Colon (tissue), 2 donors: ENCODE measurements at regions not wholly inside any gene's neighbourhood (a gene's known extent, or its start where the extent isn't known, plus 50 kb on each side); places are given as distances from the start of the nearest gene placed in this dataset.
"Not testable (repeated sequence)": the region's sequence is repeated elsewhere in the genome, so short reads cannot be mapped to it uniquely, and the experiment has no call there.

Experiments
- FAIRE-seq: peaks from 2 replicates; lab custom pipeline; 2012; peaks lifted over from hg19 to GRCh38; lab: Jason Lieb, UNC
- donor health status: control.
- donor health status: control.

DNA sequence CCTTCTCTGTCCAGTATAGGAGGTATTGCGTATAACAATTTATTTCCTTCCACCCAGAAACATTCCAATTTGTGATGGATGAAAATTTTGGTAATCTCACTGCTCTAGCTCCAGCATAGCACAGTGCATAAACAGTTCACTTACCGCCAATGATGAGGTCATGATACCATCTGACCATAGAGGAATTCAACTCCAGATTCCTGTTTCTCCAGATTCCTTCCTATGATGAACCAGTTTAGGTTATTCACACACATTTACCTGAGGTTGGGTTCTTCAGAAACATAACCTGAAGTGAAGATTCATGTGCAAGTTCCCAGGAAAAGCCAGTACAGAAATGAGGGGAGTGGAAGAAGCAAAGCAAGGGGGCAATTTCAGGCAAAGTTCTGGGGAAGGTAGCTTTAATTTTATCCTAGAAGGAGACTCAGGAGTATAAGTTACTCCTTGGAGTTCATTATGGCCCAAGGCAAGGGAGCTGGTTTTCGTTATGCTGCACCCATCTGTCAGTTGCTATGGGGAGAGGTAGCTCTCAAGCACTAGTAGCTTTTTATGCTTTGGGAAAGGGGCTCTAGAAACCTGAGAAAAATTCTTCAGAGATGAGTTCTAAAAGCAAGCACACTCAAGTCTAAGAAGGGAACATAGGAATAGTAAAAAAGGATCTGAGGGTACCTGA is 121.6 kb downstream of the CASP12 start:
- no peak for FAIRE-seq

DNA sequence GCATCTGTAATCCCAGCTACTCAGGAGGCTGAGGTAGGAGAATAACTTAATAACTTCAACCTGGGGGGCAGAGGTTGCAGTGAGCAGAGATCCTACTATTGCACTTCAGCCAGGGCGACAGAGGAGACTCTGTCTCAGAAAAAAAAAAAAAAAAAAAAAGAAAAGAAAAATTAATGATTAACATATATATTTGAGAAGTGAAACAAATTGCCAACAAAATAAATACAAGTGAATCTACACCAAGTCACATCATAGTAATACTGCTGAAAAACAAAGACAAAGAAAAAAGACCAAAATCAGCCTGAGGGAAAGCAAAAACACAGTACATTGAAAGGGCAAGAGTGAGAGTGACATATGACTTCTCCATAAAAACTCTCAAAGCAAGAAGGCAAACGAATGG is 123.7 kb downstream of the CASP12 start:
- FAIRE-seq = no peak

DNA sequence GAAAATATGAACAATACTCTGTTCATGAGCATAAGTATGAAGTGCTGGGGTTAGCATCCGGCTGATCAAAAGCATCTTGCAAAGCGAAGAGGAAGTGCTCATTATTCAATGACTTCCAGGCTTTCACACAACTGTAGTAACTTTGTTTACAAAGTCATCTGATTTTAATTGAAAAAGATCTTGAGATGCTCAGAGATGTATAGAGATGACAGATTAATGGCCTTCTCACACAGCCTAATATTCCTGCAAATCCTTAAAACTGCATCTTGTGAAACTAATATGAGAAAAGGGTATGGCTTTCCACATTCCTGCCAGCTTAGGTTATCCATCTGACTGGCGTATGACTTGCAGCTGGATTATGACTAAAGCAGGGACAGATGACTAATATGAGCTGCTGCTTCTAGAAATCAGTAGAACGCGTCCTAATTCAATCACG is 125.4 kb downstream of the CASP12 start:
- no peak for FAIRE-seq

DNA sequence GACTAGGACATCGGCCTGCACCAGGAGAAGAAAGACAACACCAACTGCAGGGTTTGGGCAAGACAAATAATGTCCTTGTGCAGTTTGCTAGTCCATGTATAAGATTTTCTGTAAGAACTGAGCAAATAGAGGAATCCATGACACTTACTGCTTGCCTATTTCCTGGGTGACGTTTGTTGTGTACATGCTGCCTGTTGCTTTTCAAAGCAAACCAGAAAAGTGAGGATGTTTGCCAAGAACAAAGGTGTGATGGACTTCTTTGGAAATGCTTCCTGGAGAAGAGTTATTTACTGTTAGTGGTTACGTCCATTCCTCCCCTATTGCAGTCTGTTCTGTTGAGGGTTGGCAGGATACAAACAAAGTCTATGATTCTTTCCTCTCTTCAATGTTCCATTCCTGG is 126.5 kb downstream of the CASP12 start:
- FAIRE-seq = no peak

DNA sequence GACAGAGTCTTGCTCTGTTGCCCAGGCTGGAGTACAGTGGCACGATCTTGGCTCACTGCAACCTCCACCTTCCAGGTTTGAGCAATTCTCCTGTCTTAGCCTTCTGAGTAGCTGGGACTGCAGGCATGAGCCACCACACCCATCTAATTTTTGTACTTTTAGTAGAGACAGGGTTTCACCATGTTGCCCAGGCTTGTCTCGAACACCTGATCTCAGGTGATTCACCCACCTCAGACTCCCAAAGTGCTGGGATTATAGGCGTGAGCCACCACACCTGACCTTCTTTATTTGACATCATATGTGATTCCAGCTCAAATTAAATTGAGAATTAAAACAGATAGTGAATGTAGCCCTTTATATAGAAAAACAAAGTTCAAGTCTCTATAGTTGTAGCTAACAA is 127.2 kb downstream of the CASP12 start:
- FAIRE-seq = not testable (repeated sequence)

DNA sequence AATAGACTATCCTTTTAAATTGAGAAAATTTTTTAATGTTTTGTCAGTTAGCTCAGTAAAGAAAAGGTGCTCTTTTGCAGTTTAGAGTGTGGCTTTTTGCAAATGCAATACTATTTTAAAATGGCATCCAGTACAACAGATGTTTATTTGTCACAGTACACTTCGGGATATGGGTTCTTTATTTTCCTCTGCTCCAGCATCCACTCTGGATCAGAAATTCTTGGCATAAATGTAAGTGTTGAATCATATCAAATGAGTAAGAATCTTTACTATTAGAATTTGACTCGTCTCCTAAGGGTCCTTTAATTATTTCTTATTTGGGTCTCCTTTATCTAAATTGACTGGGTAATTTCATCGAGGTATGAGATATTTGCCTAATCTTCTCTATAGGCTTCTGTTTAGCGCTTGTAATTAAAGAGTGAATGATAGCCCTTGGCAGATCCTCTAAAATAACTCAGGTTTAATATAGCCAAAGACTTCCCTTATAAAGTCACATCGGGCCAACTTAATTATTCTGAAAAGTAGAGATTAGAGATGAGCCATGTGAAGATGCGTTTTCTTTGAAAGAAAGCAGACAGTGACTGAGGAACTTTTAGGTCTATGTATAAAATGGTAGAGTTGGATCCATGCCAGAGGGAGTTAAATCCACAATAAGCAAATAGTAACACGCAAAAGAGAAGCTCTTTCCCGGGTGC is 132.7 kb downstream of the CASP12 start:
- no peak for FAIRE-seq

DNA sequence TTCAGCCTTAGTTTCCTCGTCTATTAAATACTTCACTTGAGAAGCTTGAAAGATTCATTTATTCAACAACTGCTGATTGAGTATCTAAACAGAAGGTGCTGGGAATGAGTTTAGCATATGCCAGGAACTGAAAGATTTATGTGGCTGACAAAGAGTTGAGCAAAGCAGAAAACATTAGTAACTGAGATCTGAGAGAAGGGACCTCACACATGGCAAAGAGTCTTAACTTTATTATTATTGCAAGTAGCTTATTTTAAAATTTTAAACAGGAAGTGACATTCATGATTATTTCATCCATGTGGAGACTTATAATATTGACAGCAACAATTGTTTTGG is 133.6 kb downstream of the CASP12 start:
- no peak for FAIRE-seq

DNA sequence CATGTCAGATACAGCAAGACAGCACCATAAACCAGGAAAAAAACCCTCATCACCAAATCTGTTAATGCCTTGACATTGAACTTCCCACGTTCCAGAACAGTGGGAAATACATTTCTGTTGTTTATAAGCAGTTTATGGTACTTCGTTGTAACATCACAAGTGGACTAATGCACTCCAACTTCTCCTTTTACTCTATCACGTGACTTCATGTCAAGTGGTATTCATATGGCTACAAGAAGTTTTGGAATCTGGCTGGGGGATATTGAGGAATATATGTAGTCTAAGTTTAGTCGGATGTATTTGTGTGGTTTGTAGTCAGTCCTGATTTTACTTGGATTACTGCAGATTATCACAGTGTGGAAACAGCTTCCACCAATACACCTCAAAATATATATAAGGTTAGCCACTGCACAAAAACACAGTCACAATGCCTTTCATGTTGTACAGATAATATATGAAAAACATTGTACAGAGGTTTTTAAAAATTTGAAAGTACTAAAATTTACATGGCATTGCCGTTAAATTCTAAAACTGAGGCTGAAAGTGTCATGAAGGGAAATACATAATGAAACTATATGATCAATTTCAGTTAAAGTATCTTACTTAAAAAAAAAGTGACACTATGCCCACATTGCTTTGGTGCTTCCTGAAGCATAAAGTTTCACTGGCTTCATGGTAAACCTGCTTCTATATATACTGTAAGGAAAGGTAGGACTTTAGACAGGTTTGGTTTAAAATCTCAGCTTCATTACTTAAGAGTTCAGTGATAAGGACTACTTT is 134.1 kb downstream of the CASP12 start:
- FAIRE-seq = no peak

DNA sequence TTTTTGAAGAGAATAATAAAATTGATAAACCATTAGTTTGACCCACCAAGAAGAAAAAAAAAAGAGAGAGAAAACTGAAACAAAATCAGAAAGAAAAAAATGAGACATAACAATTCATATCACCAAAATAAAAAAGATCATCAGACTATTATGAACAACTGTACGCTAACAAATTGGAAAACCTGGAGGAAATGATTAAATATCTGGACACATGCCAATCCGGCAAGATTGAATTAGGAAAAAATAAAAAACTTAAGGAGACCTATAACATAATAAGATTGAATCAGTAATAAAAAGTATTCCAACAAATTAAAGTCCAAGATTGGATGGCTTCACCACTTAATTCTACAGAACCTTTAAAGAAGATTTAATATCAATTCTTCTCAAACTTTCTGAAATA is 136.7 kb downstream of the CASP12 start:
- no peak for FAIRE-seq

DNA sequence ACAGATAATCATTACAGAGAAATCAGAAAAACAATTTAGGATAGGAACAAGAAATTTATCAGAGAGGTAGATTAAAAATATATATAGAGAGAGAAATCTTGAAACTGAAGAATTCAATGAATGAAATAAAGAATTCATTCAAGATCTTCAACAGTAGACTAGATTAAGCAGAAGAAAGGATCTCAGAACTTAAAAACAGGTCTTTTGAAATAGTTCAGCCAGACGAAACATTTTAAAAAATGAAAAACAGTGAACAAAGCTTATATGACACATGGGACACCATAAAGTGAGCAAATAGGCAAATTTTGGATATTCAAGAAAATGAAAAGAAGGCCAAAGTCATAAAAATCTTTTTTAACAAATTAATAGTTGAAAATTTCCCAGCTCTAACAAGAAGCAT is 138.8 kb downstream of the CASP12 start:
- FAIRE-seq = no peak

DNA sequence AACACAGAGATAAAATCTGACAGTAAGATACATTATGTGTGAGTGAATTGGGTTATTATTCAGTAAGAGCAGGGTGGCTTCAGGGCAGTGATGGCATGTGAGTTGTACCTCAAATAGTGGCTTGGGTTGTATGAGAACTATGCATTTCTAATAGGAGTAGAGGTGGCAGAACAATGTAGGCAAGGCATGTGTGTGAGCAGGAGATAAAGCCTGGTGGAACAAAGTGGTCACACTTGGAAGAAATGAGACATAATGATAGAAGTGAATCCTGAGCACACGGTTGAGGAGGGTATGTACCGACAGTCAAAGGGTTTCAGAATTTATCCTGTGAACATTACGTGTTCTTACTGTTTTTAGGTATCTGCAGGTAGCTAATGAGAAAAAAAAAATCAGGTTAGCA is 159.3 kb downstream of the CASP12 start:
- no peak for FAIRE-seq

DNA sequence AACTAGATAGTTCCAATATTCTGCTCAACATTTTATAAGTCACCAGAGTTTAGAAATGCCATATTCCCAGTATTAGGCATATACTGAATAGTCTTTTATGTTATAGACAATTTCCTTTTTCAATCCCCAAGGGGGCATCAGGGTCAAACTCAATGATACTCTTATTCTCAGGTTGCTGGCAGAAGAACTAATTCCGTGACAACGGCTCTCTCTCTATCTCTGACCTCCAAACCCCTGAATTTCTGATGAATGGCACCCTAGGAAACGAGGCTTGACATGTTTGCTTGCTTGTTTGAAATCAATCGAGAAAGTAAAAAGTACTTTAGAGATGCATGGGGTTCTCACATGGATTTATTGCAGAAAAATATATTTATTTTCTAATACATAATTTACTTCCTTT is 160.1 kb downstream of the CASP12 start:
- FAIRE-seq = no peak

DNA sequence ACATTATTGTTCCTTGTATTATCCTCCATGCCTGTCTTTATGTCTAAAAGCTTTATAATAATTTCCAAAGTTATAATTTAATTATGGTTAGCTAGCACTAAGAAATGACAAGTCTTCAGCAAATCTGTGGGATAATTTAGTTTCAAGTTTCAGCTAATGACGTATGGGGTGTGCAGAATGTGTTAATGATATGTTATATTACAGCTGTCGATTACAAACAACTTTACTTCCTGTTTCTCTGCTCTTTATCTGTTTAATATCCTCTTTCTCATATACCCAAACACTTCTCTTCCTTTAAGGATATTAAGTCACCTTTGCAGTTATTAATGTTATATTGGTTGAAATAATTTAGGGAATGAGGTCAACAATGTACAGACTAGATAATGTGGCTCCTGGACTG is 161.8 kb downstream of the CASP12 start:
- no peak for FAIRE-seq

DNA sequence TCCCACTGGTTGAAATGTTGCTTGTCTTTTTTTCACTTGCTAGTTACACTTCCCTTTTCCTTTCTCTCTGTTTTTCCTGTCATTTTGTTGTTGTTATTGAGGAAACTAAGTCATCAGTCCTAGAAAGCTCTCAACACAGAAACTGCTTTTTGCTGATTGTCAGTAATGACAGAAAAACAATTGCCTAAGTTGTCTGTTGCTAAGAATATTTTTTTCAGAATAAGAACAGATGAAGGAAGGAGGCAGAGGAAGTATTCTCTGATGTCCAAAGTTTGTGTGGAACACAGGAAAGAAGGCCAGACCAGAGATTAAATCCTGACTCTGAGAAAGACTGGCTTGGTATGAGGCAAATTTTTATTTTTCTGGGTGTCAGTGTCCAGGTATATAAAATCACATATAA is 163.3 kb downstream of the CASP12 start:
- no peak for FAIRE-seq

DNA sequence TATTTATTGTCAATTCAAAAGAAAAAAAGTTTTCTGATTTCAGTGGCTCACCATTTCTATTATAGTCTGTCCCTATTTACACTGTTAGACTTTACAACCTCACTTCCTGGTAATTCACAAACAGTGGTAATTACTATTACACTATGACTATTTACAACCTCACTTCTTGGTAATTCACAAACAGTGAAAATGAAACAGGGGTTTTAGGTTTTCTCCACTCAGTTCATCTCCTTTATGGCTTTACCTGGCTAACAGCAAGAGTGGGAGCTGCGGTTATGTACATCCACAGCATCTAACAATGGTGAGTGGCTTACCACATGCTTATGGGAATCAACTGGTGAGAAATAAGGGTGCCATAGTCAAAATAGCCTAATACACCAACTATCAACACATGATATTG is 166.4 kb downstream of the CASP12 start:
- FAIRE-seq = no peak

DNA sequence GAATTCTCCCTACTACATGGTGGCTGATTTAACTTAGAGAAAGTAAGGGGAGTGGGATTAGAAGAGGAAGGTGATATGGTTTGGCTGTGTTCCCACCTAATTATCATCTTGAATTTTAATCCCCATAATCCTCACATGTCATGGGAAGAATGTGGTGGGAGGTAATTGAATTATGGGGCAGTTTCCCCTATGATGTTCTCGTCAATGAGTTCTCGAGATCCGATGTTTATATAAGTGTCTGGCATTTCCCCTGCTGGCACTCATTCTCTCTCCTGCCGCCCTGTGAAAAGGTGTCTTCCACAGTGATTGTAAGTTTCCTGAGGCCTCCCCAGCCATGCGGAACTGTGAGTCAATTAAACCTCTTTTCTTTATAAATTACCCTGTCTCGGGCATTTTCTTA is 169.3 kb downstream of the CASP12 start:
- no peak for FAIRE-seq

DNA sequence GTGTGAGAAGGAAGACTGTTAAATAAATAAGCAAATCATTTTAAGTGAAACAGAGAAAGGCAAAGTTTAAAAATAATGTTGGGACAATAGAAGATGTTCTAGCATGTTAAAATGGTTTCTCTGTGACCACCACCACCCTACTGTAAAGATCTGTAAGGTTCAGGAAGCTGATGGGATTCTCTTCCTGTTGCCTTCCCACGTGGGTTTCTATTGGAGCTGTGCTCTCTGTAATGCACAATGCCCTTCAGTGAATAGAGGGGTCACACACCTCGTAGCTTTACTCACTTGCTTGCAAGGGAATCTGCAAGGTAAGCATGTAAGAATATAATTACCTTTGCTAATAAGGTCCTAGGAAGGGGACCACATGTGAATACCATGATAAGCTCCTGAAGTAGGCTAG is 170.5 kb downstream of the CASP12 start:
- no peak for FAIRE-seq

DNA sequence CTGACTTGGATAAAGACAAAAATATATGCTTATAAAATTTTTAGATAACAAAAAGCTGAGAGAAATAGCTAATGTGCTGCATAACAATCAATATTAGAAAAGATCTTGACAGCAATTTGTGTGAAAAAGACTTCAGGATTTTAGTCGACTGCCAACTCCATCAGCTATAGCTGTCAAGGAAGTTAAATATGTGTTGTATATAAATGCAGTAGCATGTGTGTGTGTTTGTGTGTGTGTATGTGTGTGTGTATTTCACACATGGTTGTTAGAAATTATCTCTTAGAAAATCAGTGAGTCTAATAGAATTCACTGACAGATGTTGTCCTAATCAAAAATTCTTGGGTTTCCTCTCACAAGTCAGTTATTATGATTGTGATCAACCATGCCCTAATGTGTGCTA is 171.2 kb downstream of the CASP12 start:
- no peak for FAIRE-seq

DNA sequence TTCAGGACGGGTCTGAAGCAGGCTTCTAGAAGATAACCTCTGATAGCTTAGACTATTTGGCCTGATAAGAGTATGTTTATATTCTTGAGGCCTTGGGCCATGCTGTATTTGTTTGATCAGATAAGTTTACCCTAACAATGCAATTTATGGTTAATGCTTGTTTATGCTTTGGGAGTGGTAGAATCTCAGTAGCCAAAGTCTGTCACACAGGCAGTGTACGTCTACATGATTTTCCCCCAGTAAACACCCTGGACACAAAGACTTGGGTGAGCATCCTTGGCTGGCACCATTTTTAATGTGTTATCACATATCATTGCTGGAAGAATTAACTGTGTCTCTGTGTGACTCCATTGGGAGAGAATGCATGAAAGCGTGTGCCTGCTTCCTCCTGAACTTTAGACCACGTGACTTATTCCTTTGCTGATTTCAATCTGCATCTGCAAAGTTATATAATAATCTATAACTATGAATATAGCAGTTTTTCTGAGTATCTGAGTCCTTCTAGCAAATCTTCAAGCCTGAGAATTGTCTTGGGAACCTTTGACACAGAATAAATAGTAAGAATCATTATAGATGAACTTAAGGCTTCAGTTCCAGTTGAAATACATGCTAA is 172.4 kb downstream of the CASP12 start:
- no peak for FAIRE-seq

DNA sequence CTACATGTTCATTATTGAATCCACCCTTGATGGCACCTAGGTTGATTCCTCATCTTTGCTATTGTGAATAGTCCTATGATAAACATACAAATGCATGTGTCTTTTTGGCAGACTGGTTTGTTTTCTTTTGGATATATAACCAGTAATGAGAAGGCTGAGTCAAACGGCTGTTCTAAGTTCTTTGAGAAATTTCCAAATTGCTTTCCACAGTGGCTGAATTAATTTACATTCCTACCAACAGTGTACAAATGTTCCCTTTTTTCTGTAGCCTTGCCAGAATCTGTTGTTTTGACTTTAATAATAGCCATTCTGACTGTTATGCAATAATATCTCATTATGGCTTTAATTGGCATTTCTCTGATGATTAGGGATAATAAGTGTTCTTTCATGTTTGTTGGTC is 184.9 kb downstream of the CASP12 start:
- no peak for FAIRE-seq

DNA sequence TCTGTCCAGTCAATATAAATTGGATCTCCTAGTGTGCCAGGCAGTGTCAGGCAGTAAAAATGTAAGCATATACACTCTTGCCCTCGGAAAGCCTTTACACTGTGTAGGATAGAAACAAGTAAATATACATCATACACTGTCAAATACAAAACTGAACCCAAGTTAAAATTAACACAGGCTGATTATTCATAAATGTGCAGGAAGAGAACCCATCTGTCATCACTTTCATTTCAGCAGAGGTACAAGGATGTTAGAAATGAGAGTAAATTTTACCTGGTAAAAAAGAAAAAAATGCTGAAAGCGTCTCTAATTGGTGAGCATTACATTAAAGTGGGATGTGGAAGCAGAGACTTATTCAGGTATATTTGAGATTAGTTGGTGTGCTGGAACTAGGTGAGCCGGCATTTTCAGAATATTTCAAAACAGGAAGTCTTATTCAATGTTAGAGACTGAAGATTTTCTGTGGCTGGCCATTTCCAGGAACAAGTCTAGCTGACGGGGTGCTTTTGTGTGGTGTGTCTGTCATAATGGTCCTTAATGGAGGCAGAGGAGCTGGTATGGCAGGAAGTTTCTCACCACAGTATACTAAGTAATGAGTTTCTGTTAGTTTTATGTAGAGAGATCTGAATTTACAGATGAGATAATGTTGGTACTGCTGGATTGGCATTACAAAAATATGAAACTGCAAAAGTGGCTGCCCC is 192.6 kb downstream of the CASP12 start:
- no peak for FAIRE-seq

DNA sequence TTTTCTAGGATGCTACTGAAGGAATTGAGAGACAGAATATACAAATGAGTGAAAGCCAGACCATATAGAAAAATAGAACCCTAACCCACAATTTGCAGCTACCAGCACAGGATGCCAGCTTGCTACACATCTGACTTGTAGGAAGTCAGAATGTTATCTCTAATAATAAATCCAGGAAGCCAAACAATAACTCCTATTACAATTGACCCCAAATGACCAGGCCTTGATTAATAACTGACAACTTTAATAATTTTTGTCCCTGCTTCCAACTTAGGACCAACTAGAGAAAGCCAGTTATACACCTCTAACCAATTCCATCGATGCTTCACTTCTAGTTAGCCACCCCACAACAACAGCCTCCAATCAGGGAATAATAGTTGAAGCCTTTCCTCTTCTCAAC is 193.4 kb downstream of the CASP12 start:
- FAIRE-seq = no peak
